ENCODE measurements at regions not wholly inside any gene's neighbourhood (a gene's known extent, or its start where the extent isn't known, plus 50 kb on each side); places are given as distances from the start of the nearest gene placed in this dataset.
"Not testable (repeated sequence)": the region's sequence is repeated elsewhere in the genome, so short reads cannot be mapped to it uniquely, and the experiment has no call there.

- no peak for TF ChIP-seq CTCF (IDR thresholded peaks at IDR 0.05)
- no peak for TF ChIP-seq POLR2A (IDR thresholded peaks at IDR 0.05; ENCODE audit: low read depth)
- no peak for TF ChIP-seq POLR2AphosphoS5 (IDR thresholded peaks at IDR 0.05)
- no peak for TF ChIP-seq EP300 (IDR thresholded peaks at IDR 0.05)
- Histone ChIP-seq H3K9me3 (no peaks in the 10 kb centered on the region), H3K4me1 (peaks cover 12 to 49% (median 41%) of the 10 kb centered on the region in 4 donors), H3K27me3 (no peaks in the 10 kb centered on the region), H3K36me3 (no peaks in the 10 kb centered on the region), H3K27ac (replicated peaks in 1 of 4) (no peak overlapping the region), H3K4me3 (no peak overlapping the region)
- intact Hi-C loops (cut with DNase I) = loop anchor here (10.0 kb wide), 1 partner anchor 338 kb away; no protein-coding TSS in a partner anchor
- WGBS = 73% methylated on average over 6 of the region's 6 CpGs
- no peak for DNase-seq (ENCODE audit: extremely low spot score)
Measured at GRCh38 chr3:11713171-11713570, 69.5 kb upstream of the VGLL4 start.

GRCh38 chr3:11712646-11713045 lies 68.9 kb upstream of the VGLL4 start:
- intact Hi-C loops (cut with DNase I) = loop anchor here (10.0 kb wide), 1 partner anchor 338 kb away; no protein-coding TSS in a partner anchor

GRCh38 chr3:11711876-11712275 lies 68.2 kb upstream of the VGLL4 start:
- intact Hi-C loops (cut with DNase I) = loop anchor here (10.0 kb wide), 1 partner anchor 337 kb away; no protein-coding TSS in a partner anchor
- H3K27ac ChIP-seq (replicated peaks in 1 of 4) = peak overlapping the region in 1 of 4 donors; percentile 49
- no peaks in the 10 kb centered on the region for H3K9me3 ChIP-seq
- no peaks in the 10 kb centered on the region for H3K27me3 ChIP-seq
- H3K36me3 ChIP-seq = no peaks in the 10 kb centered on the region
- peaks cover 6 to 37% (median 28%) of the 10 kb centered on the region in 4 donors for H3K4me1 ChIP-seq
- TF ChIP-seq EP300 (IDR thresholded peaks at IDR 0.05) (no peak), POLR2AphosphoS5 (IDR thresholded peaks at IDR 0.05) (no peak), CTCF (IDR thresholded peaks at IDR 0.05) (no peak), POLR2A (IDR thresholded peaks at IDR 0.05; ENCODE audit: low read depth) (no peak)
- H3K4me3 ChIP-seq = peak overlapping the region in 1 of 4 donors; percentile 13
- no peak for DNase-seq (ENCODE audit: extremely low spot score)
- WGBS = 29% methylated on average over 5 of the region's 5 CpGs

More at GRCh38 chr3:11712646-11713045, 68.9 kb upstream of the VGLL4 start:
- no peaks in the 10 kb centered on the region for H3K36me3 ChIP-seq
- no peaks in the 10 kb centered on the region for H3K9me3 ChIP-seq
- H3K4me1 ChIP-seq = peaks cover 8 to 44% (median 36%) of the 10 kb centered on the region in 4 donors
- DNase-seq (ENCODE audit: extremely low spot score) = no peak
- WGBS = 93% methylated on average over 7 of the region's 7 CpGs
- no peak for TF ChIP-seq CTCF (IDR thresholded peaks at IDR 0.05)
- TF ChIP-seq POLR2A (IDR thresholded peaks at IDR 0.05; ENCODE audit: low read depth) = no peak
- TF ChIP-seq EP300 (IDR thresholded peaks at IDR 0.05) = no peak
- no peak for TF ChIP-seq POLR2AphosphoS5 (IDR thresholded peaks at IDR 0.05)
- no peak overlapping the region for H3K4me3 ChIP-seq
- no peaks in the 10 kb centered on the region for H3K27me3 ChIP-seq
- no peak overlapping the region for H3K27ac ChIP-seq (replicated peaks in 1 of 4)

- Histone ChIP-seq H3K27me3 (no peaks in the 10 kb centered on the region), H3K4me3 (no peak overlapping the region), H3K4me1 (peaks cover 0 to 26% (median 19%) of the 10 kb centered on the region in 4 donors), H3K27ac (replicated peaks in 1 of 4) (no peak overlapping the region), H3K36me3 (no peaks in the 10 kb centered on the region), H3K9me3 (no peaks in the 10 kb centered on the region)
- intact Hi-C loops (cut with DNase I) = loop anchor here (10.0 kb wide), 1 partner anchor 335 kb away; no protein-coding TSS in a partner anchor
- no peak for DNase-seq (ENCODE audit: extremely low spot score)
- TF ChIP-seq EP300 (IDR thresholded peaks at IDR 0.05) (no peak), CTCF (IDR thresholded peaks at IDR 0.05) (no peak), POLR2AphosphoS5 (IDR thresholded peaks at IDR 0.05) (no peak), POLR2A (IDR thresholded peaks at IDR 0.05; ENCODE audit: low read depth) (no peak)
- 96% methylated on average over 3 of the region's 3 CpGs for WGBS
Measured at GRCh38 chr3:11709782-11710181, 66.1 kb upstream of the VGLL4 start.

GRCh38 chr3:11707084-11707483 lies 63.4 kb upstream of the VGLL4 start:
- H3K4me3 ChIP-seq; DNase-seq (ENCODE audit: extremely low spot score); H3K9me3 ChIP-seq; intact Hi-C loops (cut with DNase I); H3K27me3 ChIP-seq; H3K27ac ChIP-seq (replicated peaks in 1 of 4); H3K36me3 ChIP-seq: not testable (repeated sequence)
- peaks cover 0 to 22% (median 12%) of the 10 kb centered on the region in 4 donors for H3K4me1 ChIP-seq
- 95% methylated on average over 2 of the region's 2 CpGs for WGBS

All from esophagus muscularis mucosa (tissue), 4 donors.